CD4-positive, alpha-beta T cell treated with Interleukin-21 for 1 hour (primary cell): ENCODE measurements at regions not wholly inside any gene's neighbourhood (a gene's known extent, or its start where the extent isn't known, plus 50 kb on each side); places are given as distances from the start of the nearest gene placed in this dataset.

Experiments
- DNase-seq: peaks from one replicate; pipeline ENCODE4 v3.0.0-alpha.2; 2020

DNA sequence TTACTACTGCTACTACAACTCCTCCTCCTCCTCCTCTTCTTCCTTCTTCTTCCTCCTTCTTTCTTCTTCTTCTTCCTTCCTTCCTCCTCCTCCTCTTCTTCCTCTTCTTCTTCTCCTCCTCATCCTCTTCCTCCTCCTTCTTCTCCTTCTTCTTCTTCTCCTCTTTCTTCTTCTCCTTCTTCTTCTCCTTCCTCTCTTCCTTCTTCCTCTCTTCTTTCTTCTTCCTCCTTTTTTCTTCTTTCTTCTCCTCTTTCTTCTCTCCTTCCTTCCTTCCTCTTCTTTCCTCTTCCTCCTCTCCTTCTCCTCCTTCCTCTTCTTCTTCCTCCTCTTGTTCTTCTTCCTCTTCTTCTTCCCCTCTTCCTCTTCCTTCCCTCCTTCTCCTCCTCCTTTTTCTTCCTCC is 94.7 kb upstream of the MYO16 start:
- no peak for DNase-seq

DNA sequence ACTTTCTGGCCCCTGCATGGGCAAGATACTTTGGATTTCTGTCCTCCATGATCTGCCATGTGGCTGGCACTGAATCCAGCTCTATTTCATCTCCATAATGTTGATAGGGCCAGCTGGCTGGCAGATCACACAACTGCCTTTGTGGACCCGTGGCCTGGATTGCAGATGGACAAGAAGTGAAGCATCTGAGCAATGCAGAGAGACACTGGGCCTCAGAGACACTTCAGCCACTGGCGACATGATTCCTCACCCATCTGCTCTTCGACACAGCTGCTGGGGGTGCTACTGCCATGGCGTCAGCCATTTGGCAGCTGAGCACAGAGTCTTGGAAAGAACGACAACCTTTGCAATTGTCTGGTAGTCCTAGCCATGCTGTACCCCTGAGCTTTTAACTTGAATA is 79.5 kb upstream of the MYO16 start:
- no peak for DNase-seq

DNA sequence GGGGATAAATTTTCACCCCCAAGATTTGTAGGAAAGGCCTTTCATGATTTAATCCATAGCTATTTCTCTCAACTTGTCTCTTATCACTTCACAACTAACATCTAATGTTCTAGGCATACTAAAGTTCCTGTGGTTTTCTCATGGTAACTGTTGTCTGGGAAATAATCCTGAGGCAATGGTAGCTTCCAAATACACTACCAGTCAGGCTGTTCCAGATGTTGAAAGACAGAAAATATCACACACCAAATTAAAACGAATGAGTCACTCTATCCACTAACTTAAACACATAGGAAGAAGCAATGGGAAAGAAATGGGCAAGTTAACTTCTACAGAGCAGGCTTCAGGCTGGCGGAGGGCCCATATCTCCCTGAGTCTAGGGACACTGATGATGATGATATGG is 77.7 kb upstream of the MYO16 start:
- DNase-seq: no peak

DNA sequence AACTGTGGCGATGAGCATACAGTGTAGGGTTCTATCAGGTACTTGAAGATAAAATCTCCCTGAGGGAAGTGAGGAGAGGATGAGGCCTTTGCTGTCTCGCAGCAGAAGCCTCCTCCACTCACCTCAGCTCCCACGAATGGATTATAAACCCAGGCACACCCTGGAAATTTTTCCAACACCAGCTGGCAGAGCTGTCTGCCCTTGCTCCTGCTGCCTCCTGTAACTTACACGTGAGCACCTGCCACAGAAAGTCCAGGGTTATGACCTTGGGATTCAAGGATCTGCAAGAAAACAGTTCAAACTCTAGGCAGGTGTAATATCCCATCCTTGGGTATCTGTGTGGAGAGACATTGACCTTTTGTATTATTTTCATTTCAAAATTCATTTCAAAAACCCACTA is 70.9 kb upstream of the MYO16 start:
- DNase-seq: no peak

DNA sequence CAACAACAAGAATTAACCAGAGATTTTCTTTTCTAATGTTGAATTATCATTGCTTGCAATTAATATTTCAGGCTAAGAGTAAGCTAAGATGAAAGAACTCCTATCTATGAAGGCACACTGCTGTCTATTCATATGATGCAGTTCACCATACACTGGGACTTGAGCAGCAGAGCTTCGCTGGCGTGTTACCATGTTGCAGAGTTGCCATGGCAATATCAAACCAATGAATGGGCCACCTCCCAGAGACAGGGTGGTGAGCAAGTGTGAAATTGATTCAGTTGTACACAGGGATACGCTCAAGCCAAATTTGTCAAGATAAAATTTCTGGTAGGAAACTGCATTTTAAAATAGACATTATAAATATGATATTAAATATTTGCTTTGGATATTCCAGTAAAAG is 69.3 kb upstream of the MYO16 start:
- no peak for DNase-seq

DNA sequence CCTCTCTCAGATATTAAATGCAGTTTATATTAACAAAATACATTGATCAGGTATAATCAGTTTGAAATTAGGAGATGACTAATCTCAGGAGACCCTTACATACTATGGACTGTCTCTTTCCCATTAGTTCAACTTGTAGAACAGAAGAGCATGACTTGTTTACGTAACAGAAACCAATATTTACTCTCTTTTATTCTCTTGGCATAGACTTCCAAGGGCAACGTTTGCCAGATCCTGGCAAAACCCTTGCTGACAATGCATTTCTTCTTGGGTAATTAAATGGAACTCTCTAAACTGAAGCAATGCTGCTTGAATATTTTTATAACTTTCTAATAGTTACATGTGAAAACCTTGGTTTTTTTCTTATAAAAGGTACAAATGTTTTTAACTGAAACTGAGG is 68.3 kb upstream of the MYO16 start:
- no peak for DNase-seq

DNA sequence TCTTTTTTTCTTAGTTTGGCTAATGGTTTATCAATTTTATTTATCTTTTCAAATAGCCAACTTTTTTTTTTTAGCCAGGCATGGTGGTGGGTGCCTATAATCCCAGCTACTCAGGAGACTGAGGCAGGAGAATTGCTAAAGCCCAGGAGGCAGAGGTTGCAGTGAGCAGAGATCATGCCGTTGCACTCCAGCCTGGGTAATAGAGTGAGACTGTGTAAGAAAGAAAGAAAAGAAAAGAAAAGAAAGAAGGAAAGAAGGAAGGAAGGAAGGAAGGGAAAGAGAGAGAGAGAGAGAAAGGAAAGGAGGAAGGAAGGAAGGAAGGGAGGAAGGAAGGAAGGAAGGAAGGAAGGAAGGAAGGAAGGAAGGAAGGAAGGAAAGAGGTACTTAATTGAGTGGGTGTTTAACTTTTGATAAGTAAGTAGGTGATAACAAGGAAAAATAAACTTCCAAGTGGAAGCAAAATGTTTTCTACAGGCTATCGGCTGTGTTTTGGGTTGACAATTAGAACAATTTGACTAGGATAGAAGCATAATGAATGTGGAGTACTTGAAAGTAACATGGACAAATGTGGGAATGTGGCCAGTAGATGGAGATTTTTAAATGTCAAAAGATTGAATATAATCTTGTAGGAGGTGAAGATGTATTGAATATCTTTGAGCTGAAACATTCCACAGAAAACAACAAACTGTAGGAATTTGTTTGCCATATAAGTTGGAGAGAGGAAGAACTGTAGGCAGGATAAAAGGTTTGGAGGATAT is 62.8 kb upstream of the MYO16 start:
- no peak for DNase-seq

DNA sequence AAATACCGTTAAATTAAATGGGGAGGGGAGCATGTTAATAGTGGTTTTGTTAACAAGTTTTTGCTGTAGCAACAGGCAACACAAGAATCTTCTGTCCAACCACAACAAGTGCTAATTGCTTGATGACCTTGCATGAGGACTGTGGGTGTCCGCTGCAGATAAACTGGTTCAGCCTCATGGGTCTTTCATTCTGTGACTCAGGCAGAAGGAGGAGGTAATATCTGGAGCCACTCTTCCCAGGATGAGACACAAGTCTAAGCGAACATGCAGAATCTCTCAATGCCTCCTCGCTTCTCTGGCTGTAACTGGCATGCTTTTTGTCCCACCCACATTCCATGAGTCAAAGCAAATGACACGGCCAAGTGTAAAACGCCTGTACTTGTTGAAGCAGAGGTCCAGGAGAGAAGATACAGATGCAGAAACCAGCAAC is 56.6 kb upstream of the MYO16 start:
- DNase-seq: no peak

DNA sequence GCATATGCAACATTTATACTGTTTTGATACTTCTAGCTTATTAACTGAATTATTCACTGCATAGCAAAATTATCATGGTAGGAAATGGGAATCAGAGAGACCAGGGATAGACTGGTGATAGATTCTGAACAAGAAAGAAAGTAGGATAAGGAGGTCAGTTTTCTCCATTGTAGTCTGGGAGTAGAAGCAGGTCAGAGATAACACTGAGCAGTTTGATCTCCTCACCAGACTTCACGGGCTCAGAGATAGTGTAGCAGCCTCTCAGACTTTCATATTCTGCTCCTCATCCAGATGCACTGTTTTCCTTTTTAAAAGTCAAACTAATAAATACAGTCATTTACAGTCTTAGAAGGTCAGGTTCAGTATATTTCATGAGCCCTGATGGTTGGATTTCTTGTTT is 56.0 kb upstream of the MYO16 start:
- no peak for DNase-seq

DNA sequence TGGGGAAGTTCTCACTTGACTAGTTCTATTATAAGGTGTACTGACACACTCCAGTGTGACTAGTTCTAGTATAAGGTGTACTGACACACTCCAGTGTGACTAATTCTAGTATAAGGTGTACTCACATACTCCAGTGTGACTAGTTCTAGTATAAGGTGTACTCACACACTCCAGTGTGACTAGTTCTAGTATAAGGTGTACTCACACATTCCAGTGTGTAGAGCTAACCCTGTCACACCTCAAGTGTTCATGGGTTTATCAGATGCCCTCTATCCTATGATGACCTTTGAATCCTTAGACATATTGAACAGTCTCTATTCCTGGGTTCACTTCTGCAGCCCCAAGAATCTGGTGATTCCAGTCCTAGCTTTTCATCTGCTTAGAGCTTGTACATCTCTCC is 54.6 kb upstream of the MYO16 start:
- DNase-seq: no peak

DNA sequence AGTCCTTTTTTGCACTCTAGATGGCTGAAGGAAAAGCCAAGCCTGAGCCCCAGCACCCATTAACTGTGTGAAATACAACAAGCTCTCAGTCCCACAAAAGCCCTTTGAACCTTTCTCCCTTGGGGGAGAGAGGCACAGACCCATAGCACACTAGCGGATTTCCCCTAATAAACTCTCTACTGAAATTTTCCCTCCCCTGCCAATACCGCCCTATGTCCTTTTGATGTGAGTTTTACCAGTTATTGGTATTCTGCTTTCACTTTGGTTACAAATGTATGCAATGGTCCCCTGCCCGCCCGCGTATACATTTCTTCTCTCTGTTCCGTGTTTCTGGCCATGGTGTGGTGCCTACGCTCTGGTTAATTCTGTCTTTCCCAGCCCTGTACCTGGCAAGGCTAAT is 54.0 kb upstream of the MYO16 start:
- no peak for DNase-seq
